Stomach smooth muscle (tissue), 2 donors: ENCODE measurements at regions not wholly inside any gene's neighbourhood (a gene's known extent, or its start where the extent isn't known, plus 50 kb on each side); places are given as distances from the start of the nearest gene placed in this dataset.
"Not testable (repeated sequence)": the region's sequence is repeated elsewhere in the genome, so short reads cannot be mapped to it uniquely, and the experiment has no call there.

Experiments
- H3K27ac ChIP-seq: one replicate; pipeline ENCODE4 v1.7.0; 2013; ENCODE audit warnings: mild to moderate bottlenecking, low read length, inconsistent platforms
- H3K27me3 ChIP-seq, 2 donors: one replicate each; pipeline ENCODE4 v1.7.0; 2013; ENCODE audit warnings: low read length in 2 of 2; ENCODE audit not compliant: insufficient read depth in 2 of 2, control insufficient read depth in 1 of 2
- H3K36me3 ChIP-seq, 2 donors: one replicate each; pipeline ENCODE4 v1.7.0; 2013; ENCODE audit warnings: low read length in 2 of 2; ENCODE audit not compliant: control insufficient read depth in 2 of 2, insufficient read depth in 2 of 2
- H3K4me1 ChIP-seq: one replicate; pipeline ENCODE4 v1.7.0; 2013; ENCODE audit warnings: low read length; ENCODE audit not compliant: control insufficient read depth, insufficient read depth
- H3K4me3 ChIP-seq, 2 donors: one replicate each; pipeline ENCODE4 v1.7.0; 2013; ENCODE audit warnings: low read length in 2 of 2
- H3K9ac ChIP-seq, 2 donors: one replicate each; pipeline ENCODE4 v1.7.0; 2013; ENCODE audit warnings: low read length in 2 of 2, mild to moderate bottlenecking in 1 of 2
- H3K9me3 ChIP-seq, 2 donors: one replicate each; pipeline ENCODE4 v1.7.0; 2013; ENCODE audit warnings: low read length in 2 of 2; ENCODE audit not compliant: control insufficient read depth in 2 of 2
- donor health status: healthy.
- donor health status: Pancreatic carcinoma.

DNA sequence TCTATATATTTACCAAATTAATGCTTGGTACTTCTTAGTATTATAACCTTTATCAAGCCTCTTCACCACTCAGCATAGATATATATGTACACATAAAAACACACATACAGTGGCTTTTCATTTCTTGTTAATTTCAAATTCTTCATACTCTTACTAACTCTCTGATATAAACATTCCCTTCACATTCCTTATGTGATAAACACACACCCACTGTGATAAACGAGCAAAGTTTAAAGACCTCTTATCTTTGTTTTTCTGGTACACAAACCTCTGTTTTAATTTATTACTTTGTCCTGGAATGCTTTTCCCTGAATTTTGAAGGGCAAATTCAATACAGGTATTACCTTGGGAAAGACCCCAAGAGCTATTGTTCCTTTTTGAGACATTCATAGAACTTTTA, 379.1 kb upstream of the TMPRSS15 start:
- Histone ChIP-seq H3K27me3 (no peaks in the 10 kb centered on the region), H3K36me3 (no peaks in the 10 kb centered on the region), H3K4me1 (no peaks in the 10 kb centered on the region), H3K4me3 (no peak overlapping the region), H3K27ac (no peak overlapping the region), H3K9ac (no peak overlapping the region), H3K9me3 (no peaks in the 10 kb centered on the region)

DNA sequence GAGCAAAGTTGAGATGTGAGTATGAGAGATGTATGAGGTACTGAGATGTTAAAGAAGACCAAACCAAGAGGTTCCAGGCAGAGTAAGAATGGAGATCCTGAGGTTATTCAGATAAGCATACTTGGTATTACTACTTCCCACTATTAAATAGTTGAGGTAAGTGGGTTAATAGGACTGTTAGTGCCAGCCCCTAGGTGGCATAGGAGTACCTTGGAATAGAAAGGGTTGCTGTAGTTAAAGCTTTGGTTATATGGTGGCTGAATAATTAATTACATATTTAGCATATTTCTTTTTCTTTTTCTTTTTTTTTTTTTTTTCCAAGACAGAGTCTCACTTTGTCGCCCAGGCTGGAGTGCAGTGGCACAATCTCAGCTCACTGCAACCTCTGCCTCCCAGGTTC, 397.9 kb upstream of the TMPRSS15 start:
- Histone ChIP-seq H3K27ac (no peak overlapping the region), H3K4me1 (no peaks in the 10 kb centered on the region), H3K36me3 (no peaks in the 10 kb centered on the region), H3K27me3 (no peaks in the 10 kb centered on the region), H3K9ac (no peak overlapping the region), H3K9me3 (no peaks in the 10 kb centered on the region), H3K4me3 (no peak overlapping the region)

DNA sequence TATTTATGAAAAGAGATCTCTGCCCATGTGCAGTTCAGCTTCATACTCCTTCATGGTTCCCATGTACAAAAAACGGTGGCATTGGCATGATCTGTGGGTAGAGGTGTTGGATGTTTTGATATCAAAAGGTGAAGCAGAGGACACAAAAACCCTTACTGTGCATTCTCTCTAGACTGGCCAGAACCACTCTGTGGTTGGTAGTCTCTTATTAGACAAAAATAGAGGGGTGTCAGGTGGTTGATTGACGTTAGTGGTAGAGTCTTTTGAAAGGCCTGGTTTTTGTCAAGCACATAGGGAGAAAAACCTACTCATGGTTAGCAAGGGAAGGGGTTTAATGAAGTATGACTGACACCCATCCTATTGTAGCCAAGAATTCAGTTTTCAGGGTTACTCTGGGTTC, 400.0 kb upstream of the TMPRSS15 start:
- H3K36me3 ChIP-seq = no peaks in the 10 kb centered on the region
- no peaks in the 10 kb centered on the region for H3K27me3 ChIP-seq
- no peaks in the 10 kb centered on the region for H3K4me1 ChIP-seq
- no peak overlapping the region for H3K27ac ChIP-seq
- no peak overlapping the region for H3K9ac ChIP-seq
- no peaks in the 10 kb centered on the region for H3K9me3 ChIP-seq
- no peak overlapping the region for H3K4me3 ChIP-seq

DNA sequence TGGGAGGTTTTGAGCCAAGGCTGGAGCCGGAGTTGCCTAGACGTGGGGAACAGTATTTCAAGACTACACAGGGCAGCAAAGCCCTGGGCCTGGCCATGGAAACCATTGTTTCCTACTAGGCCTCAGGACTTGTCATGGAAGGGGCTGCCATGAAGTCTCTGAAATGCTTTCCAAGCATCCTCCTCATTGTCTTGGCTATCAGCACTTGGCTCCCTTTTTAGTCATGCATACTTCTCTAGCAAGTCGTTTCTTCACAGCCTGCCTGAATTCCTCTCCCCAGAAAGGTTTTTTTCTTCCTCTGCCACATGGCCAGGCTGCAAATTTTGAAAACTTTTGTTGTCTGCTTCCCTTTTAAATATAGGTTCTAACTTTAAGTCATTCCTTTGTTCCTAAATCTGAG, 406.6 kb upstream of the TMPRSS15 start:
- no peaks in the 10 kb centered on the region for H3K9me3 ChIP-seq
- H3K4me3 ChIP-seq = no peak overlapping the region
- no peaks in the 10 kb centered on the region for H3K36me3 ChIP-seq
- no peaks in the 10 kb centered on the region for H3K27me3 ChIP-seq
- H3K4me1 ChIP-seq = no peaks in the 10 kb centered on the region
- H3K27ac ChIP-seq = no peak overlapping the region
- H3K9ac ChIP-seq = no peak overlapping the region

DNA sequence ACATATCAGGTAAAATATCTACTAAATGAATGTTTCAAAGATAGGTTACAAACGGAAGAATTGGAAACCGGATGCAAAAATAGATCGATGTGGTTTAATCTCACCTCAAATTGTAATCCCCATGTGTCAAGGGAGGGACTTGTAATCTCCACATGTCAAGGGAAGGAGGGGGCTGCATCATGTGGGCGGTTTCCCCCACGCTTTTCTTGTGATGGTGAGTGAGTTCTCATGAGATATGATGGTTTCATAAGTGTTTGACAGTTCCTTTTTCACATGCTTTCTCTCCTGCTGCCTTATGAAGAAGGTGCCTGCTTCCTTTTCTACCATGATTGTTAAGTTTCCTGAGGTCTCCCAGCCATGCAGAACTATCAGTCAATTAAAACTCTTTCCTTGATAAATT, 408.7 kb upstream of the TMPRSS15 start:
- H3K9ac ChIP-seq = no peak overlapping the region
- H3K4me1 ChIP-seq = no peaks in the 10 kb centered on the region
- H3K27me3 ChIP-seq = no peaks in the 10 kb centered on the region
- H3K36me3 ChIP-seq = no peaks in the 10 kb centered on the region
- H3K4me3 ChIP-seq = no peak overlapping the region
- H3K9me3 ChIP-seq = no peaks in the 10 kb centered on the region
- no peak overlapping the region for H3K27ac ChIP-seq

DNA sequence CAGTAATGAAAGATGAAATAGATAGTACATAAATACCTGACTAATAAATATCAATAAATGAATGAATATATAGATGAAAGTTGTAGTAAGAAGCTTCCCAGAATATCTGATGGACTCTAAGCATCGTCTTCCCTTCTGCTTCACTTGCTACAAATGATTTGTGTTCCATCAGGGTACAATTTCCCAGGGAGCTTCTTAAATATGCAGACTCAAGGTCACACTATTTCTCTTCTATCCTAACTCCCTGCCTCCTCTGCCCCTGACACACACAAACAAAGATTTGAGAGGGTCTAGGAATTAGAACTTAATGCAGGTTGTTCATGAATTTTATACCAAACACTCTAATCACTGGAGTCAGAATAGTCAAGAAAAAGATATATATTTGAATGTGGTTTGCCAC, 415.9 kb upstream of the TMPRSS15 start:
- H3K4me1 ChIP-seq = no peaks in the 10 kb centered on the region
- H3K9me3 ChIP-seq = no peaks in the 10 kb centered on the region
- no peak overlapping the region for H3K9ac ChIP-seq
- H3K27ac ChIP-seq = no peak overlapping the region
- no peaks in the 10 kb centered on the region for H3K27me3 ChIP-seq
- no peaks in the 10 kb centered on the region for H3K36me3 ChIP-seq
- H3K4me3 ChIP-seq = no peak overlapping the region

GRCh38 chr21:18826562-18826961, 423.0 kb upstream of the TMPRSS15 start:
- H3K4me3 ChIP-seq = no peak overlapping the region
- H3K27ac ChIP-seq = no peak overlapping the region
- H3K9ac ChIP-seq = no peak overlapping the region
- no peaks in the 10 kb centered on the region for H3K27me3 ChIP-seq
- H3K4me1 ChIP-seq = no peaks in the 10 kb centered on the region
- no peaks in the 10 kb centered on the region for H3K36me3 ChIP-seq
- no peaks in the 10 kb centered on the region for H3K9me3 ChIP-seq

- H3K9ac ChIP-seq = no peak overlapping the region
- no peak overlapping the region for H3K4me3 ChIP-seq
- H3K36me3 ChIP-seq = no peaks in the 10 kb centered on the region
These were observed 428.5 kb upstream of the TMPRSS15 start for GRCh38 chr21:18831942-18832676.

DNA sequence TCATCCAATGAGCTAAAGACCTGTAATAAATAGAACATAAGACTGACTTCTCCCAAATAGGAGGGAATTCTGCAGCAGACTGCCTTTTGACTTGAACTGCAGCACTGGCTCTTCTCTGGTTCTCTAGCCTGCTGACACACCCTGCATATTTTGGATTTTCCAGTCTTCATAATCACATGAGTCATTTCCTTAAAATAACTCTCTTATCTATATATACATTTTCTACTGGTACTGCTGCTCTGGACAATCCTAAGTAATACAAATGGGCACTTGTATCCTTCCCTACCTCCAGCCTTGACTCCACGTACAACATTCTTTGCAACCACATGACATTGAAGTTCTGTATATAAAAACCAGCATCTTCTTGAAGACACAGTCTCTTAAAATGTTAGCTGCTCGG, 429.4 kb upstream of the TMPRSS15 start:
- Histone ChIP-seq H3K9me3 (peaks cover 0 to 3% of the 10 kb centered on the region in 2 donors), H3K4me3 (no peak overlapping the region), H3K36me3 (no peaks in the 10 kb centered on the region), H3K27me3 (no peaks in the 10 kb centered on the region), H3K9ac (no peak overlapping the region), H3K27ac (no peak overlapping the region), H3K4me1 (no peaks in the 10 kb centered on the region)

More at GRCh38 chr21:18831942-18832676, 428.5 kb upstream of the TMPRSS15 start:
- Histone ChIP-seq H3K4me1 (no peaks in the 10 kb centered on the region), H3K9me3 (peaks cover 0 to 3% of the 10 kb centered on the region in 2 donors), H3K27me3 (no peaks in the 10 kb centered on the region), H3K27ac (no peak overlapping the region)

GRCh38 chr21:18834121-18834520, 430.5 kb upstream of the TMPRSS15 start:
- not testable (repeated sequence) for H3K27ac ChIP-seq, H3K9me3 ChIP-seq, H3K4me1 ChIP-seq, H3K36me3 ChIP-seq, H3K27me3 ChIP-seq, H3K4me3 ChIP-seq, H3K9ac ChIP-seq

DNA sequence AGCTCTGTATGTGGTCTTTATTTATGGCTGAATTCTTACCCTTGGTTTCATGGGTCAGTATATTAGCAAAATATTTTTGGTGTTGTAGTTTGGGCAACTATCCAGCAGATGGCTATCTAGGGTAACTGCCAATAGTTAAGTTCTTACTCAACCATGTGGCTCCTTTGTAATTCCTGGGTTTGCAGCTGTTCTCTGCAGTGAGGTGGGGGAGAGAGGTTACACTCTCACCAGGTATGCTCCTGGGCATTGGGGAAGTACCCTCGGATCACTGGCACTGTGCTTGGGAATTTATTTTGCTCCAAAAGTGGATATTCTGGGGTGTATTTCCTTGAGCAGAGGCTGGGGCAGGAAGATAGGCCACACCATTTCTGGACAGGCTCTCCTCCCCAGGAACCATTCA, 436.7 kb upstream of the TMPRSS15 start:
- H3K27ac ChIP-seq = no peak overlapping the region
- H3K36me3 ChIP-seq = no peaks in the 10 kb centered on the region
- H3K27me3 ChIP-seq = no peaks in the 10 kb centered on the region
- peaks cover 0 to 3% of the 10 kb centered on the region in 2 donors for H3K9me3 ChIP-seq
- H3K9ac ChIP-seq = no peak overlapping the region
- no peak overlapping the region for H3K4me3 ChIP-seq
- no peaks in the 10 kb centered on the region for H3K4me1 ChIP-seq
